Left colon (tissue), 2 donors: ENCODE measurements at regions not wholly inside any gene's neighbourhood (a gene's known extent, or its start where the extent isn't known, plus 50 kb on each side); places are given as distances from the start of the nearest gene placed in this dataset.

Source experiments
- ATAC-seq: fragments of 200-7000 bp; cut with Tn5 transposase; one replicate; pipeline ENCODE4 v1.9.1; 2020; ENCODE audit warnings: mild to moderate bottlenecking, moderate library complexity
- DNase-seq, 2 donors: peaks; one replicate each; pipeline ENCODE4 v3.0.0-alpha.2; 2020
- intact Hi-C, 2 donors: fragments of 100-400 bp; cut with DNase I in 1 of 2; cut with micrococcal nuclease in 1 of 2; formaldehyde crosslinking; loops; one replicate each; pipeline versions ENCODE4 v1.11.2 to v1.14.0; 2022; cut with DNase I, micrococcal nuclease
- donor health status: DM: no; HTN: no; CAD: no.
- donor health status: DM: yes; HTN: yes; CAD: no.

DNA sequence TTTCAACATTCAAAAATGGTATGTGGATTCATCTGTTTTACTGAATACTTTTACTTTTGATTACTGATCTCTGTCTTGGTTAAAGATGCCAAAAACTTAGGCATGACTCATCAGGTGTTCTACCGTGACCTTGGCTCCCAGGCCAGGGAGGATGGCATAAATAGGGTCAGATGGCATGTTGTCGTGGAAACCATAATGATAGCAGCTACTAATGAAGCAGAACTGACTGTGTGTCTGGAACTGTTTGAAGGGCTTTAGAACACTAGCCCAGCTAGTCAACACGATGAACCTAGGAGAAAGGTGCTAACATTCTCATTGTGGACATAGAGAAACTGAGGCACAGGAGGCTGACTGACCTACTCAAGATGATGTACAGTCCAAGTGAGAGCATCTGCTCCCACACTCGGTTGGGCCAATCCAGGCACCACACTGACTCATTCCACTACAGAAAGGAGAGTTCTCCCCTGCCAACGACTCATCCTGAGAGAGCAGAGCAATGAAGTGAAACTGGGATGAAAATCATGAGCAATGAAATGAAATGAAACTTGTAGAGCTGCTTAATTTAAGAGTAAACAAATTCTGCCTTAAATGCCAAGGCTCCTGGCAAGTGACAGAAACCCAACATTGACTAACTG lies 116.0 kb downstream of the TENT4A start:
- intact Hi-C loops = loop anchor here in 1 of 2 donors (10.0 kb wide), 1 partner anchor 556 kb away; no protein-coding TSS in a partner anchor
- DNase-seq = no peak
- ATAC-seq = no peak

DNA sequence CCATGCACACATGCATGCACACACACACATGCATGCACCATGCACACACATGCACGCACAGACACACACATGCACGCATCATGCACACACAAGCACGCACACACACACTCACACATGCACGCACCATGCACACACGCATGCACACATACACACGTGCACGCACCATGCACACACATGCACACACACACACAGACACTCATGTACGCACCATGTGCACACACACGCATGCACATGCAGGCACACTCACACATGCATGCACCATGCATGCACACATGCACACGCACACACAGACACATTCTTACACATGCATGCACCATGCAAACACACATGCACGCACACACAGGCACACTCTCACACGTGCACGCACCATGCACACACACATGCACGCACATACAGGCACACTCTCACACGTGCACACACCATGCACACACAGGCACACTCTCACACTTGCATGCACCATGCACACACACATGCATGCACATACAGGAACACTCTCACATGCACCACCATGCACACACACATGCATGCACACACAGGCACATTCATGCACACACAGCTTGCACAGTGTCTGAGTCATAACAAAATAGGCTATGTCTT lies 117.5 kb downstream of the TENT4A start:
- DNase-seq (no peak), ATAC-seq (no peak)
- intact Hi-C loops = no loop called here

DNA sequence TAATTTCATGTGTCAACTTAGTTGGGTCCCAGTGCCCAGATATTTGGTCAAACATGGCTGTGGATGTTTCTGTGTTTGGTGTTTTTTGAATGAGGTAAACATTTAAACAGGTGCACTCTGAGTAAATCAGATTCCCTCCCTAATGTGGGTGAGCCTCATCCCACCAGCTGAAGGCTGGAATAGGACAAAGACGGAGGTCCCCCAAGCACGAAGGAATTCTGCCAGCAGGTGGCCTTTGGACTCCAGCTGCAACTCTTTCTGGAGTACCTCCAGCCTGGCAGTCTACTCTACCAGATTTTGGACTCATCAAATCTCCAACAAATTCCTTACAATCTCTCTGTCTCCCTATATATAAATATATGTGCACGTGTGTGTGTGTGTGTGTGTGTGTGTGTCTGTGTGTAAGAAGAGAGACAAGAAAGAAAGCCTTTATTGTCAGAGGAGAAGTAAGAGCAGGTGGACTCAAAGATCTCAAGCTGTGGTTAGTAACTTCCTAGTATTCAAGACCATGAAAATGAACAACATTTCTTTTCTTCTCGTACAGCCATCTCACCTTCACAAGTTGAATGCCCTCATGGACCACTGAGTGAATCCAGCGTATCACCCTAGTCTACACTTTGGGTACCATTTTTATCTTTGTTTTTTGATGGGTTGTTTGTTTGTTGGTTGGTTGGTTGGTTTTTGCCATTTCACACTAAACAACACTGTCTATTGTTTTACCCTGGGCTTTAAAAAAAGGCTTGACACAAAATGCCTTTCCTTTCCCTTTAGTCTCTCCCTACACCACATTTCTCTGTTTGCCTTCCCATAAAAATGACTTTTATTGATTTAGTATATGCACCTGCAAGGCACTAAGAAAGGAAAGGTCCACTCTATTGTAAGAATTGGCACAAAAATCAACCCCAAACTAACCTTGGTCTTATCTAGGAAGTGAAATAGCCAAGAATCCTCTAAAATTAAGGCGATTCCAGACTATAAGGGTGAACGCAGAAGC lies 118.7 kb downstream of the TENT4A start:
- intact Hi-C loops = no loop called here
- peak; percentile 75 for ATAC-seq

DNA sequence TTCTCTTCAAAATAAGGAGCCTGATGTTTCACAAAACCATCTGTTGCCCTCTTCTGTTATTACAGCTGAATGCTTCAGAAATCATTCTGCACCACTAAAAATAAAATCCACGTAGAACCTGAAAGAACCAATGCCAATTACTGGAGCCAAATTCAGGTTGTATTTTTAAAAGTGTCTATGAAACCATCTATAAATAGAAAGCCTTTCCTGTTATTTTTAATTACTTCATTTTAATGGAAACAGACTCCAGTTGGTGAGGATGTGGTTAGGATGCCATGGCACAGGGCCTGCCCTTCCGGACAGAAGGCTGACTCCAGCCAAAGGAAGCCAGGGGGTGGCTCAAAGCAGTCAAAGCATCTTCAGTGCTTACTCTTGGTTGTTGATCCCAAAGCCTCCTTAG lies 119.8 kb downstream of the TENT4A start:
- ATAC-seq = no peak
- DNase-seq = no peak
- intact Hi-C loops = no loop called here

More for the DNA sequence above, 118.7 kb downstream of the TENT4A start:
- no peak for DNase-seq

DNA sequence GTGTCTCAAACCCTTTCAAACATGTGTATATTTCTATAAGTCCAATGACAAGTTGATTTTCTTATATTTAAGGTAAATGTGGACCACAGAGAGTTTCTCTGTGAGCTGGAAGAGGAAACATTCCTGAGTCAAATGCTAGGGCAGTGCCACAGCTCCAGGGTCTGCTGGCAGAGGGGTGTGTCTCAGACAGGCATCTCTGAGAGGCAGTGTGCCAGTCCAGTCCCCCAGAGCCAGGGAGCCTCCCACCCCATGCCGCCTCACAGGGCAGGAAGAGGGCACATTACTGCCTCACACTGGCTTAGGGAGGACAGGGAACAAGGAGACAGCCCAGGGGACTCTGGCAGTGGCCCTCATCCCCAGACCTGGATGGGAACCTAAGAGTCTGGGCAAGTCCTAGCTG lies 120.2 kb downstream of the TENT4A start:
- intact Hi-C loops = no loop called here
- ATAC-seq (no peak), DNase-seq (no peak)

DNA sequence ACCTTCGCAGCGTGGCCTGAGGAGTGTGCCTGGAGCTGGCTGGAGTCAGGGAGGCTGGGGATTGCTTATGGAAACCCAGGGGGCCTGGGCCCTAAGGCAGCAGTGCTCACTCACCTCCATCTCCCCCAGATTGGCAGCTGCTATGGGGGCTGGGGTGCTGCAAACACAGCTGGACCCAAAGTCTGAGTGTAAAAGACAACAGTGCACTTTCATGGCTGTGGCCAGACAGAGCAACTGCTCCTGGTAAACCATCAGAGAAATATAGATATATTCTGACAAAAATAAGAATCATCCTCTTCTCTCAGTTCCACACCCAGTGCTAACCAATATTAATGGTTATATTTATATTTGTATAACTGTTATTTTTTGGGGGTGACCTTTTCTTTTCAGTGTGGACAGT lies 123.9 kb downstream of the TENT4A start:
- DNase-seq (no peak), ATAC-seq (no peak)
- intact Hi-C loops = no loop called here

DNA sequence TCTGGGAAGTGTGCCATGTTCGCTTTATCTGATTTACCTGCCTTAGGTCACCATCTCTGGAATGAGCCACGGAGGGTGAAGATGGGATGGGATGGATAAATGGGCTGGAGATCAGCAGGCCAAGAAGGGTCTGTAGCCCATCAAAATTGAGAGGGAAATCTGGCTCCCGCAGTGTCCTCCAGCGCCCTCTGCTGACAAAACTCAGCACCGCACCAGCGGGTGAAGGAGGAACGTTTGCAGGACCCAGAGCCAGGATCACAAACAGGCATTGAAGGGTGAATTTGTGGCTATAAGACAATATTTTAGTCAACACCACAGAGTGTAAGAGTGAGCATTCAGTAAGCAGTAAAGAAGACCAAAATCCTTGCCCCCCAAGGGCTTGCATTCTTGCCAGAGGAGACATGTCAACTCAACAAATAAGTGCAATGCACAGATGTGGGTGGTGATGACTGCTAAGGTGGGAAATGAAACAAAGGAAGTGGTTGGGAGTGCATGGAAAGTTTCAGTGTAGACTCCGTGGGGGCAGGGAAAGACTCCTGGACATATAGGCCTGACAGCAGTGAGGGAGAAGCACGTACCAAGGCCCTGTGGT lies 124.4 kb downstream of the TENT4A start:
- intact Hi-C loops = no loop called here
- DNase-seq = no peak
- no peak for ATAC-seq

DNA sequence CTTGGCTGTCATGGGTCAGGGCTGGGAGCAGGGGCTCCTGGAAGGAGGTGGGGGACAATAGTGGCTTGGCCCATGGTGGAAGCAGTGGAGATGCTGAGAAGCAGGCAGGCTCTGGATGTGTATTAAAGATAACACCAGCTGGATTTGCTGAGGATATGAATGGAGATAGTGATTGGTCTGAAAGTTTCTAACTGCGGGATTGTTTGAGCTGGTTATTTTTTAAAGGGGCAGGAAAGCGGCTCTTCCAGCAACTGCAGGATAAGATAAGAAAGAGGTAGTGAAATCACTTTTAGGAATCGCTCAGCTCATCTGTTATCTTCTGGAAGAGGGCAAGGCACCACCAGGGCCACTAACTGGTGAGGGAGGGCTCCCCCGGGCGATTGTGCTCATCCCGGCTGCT lies 125.5 kb downstream of the TENT4A start:
- intact Hi-C loops = no loop called here
- DNase-seq (no peak), ATAC-seq (no peak)

DNA sequence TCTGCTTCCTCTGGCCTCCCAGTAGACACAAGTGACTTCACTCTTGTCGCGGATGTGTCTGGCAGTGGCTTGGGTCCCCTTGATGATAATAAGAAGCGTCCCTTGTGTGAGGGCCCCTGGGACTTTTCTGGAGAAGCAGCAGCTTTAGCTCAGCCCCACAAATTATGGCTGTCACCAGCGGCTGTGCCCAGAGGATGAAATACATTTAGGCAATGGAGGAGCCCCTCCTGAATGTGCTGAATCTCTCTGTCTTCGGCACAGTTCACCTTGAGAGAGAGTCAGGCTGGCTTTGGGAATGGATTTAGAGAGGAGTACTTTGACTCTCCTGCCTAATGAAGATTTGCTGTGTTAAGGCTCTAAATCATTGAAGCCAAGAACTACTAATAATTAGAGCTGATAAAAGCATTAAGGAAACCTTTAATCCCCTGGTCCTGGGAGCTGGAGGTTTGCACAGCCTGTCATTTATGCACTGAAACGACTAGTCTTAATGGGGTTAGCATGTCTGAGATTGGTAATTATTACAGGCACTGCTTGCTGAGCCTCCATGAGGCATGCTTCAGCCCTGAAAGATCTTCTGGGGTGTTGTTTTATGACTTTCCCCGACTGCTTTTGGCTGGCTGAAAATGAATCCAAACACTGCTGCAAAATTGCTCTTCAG lies 127.0 kb downstream of the TENT4A start:
- no peak for ATAC-seq
- no peak for DNase-seq
- intact Hi-C loops = no loop called here

DNA sequence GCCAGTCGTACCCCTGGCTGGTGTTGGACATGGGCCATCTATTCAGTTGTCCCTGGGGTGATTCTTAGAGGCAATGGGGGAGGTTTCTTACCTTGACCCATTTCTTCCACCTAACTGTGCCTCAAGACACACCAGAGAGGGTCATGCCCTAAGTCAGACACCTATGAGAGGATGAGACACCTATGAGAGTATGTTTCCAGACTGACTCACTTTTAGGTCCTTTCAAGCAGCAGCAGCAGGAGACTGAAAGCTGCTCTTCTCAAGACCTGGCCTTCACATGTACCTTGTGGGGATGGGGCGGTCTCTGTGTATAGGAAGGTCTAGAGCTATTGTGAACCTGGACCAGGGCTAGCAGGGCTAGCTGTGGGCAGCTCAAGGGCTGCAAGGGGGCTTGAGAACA lies 130.1 kb downstream of the TENT4A start:
- intact Hi-C loops = no loop called here
- ATAC-seq (no peak), DNase-seq (no peak)

DNA sequence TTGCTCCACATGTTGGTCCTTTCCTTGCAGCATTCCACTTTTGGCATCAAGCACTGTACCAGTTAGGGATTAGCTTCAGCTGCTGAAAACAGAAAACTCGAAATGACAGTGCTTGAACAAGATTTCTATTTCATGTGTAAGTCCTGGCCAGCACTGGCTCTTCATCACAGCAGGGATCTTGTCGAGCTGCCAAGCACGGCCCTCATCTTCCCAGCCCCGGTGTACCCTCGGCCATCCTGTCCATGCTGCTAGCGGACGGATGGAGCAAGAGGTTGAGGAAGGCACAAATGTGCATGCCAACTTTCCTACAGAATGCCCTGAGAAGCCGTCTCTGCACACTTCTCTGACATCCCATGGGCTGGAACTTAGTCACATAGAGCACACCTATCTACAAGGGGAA lies 130.6 kb downstream of the TENT4A start:
- ATAC-seq (no peak), DNase-seq (no peak)
- intact Hi-C loops = no loop called here

DNA sequence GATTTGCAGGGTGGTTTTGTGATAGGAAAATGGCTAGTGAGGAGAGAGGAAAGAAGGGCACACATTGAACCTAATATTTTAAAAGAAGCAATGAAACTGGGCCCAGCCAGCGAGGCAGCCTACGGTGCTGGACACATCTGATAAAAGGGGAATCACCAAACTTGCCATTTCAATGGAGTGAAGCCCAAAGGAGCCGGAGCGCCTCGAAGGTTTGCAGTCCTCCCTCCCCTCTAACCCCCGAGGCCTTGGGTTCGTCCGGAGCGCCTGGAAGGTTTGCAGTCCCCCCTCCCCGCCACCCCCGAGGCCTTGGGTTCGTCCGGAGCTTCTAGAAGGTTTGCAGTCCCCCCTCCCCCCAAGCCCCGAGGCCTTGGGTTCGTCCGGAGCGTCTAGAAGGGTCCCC lies 132.6 kb downstream of the TENT4A start:
- DNase-seq (no peak), ATAC-seq (no peak)
- intact Hi-C loops = no loop called here

DNA sequence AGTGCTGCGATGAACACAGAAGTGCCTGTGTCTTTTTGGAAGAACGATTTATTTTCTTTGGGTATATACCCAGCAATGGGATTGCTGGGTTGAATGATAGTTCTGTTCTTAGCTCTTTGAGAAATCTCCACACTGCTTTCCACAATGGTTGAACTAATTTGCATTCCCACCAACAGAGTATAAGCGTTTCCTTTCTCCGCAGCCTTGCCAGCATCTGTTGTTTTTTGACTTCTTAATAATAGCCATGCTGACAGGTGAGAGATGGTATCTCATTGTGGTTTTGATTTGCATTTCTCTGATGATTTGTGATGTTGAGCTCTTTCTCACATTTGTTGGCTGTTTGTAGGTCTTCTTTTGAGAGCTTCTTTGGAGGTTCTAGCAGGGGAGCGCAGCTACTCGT lies 134.6 kb downstream of the TENT4A start:
- ATAC-seq = no peak
- no peak for DNase-seq
- intact Hi-C loops = no loop called here

DNA sequence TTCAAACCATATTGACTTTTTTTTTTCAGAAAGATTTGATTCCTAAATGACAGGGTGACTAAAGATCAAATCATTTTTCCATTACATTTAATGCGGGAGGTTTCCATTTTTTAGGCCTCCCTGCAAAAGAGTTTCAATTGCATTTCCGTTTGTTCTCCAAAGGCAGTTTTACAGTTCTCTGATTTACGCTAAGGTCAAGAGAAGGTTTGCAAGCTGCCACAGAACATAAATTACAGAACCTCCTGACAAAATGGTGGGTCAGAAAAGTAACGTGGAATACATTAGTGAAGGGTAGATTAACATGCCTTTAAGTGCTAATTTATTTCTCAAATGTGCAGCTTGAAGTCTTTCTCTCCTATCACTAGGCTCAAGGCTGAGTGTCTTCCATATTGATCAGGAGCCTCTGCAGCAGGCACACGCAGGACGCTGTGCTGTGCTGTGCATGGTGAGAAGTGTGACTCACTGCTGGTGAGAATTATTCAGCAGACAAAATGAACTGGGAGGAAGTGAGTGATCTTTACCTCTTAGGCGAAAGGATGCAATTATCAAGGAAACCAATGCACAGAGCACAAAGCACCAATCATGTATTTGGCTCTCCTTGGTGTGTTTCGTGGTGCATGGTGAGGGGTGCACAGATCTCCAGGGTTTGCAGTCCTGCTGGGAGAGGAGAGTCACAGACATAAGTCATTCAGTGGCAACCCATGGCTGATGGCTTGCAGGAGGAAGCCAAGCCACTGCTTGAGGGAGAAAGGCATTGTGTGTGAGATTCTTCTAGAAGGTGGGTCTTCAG lies 136.3 kb downstream of the TENT4A start:
- DNase-seq (no peak), ATAC-seq (no peak)
- intact Hi-C loops = no loop called here

DNA sequence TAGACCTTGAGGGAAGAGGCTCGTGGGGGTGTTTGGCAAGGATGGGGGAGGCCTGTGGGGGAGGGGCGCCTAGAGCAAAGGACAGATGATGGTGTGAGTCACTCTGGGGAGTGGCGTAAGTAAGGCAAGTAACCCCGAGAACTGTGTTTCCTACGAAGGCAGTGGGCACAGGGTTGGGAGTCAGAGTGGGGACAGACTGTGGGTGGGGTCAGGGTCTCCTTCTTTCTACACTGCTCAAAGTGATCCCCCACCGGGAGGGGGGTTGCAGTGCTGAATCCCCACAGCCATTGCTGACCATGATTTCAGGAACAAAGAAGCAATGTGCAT lies 136.8 kb downstream of the TENT4A start:
- no peak for ATAC-seq

DNA sequence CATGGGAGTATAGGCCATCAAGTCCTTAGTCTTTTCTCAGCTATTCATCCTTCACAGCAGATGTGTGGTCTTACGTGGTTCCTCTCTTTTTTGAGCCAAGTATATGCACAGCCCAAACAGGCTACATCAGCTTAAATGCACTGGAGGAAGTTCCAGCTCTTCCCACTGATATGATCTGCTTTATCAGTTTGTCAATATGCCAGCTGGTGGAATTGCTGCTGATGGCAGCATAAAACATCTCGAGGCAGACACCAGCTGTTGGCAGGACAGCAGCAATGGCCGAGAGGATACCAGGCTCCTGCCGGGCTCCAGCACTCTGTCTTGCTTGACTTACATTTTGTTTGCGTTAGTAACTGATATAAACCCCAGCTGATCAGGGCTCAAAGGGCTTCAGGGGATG lies 143.4 kb downstream of the TENT4A start:
- peak in 1 of 2 donors; percentile 32 for DNase-seq
- intact Hi-C loops = no loop called here
- peak; percentile 93 for ATAC-seq

More for the DNA sequence above, 136.8 kb downstream of the TENT4A start:
- intact Hi-C loops = no loop called here
- no peak for DNase-seq

DNA sequence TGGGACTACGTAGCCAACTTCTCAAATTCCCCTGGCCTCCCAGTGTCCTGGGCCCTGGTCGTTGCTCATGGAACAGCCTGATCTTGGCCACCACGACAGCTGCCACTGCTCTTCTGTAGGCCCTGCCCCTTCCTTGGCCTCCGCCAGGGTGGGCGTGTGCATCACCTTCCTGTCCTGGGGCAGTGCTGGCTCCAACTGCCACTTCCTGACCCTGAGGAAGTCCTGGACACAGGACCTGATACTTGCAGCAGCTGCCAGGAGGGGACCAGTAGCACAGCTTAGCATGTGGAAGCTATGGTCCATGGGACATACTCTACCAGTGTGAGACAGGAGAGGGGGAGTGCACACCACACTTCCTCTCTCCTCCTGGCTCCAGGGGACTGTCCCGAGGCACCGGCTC lies 145.2 kb downstream of the TENT4A start:
- intact Hi-C loops = no loop called here
- ATAC-seq (no peak), DNase-seq (no peak)

DNA sequence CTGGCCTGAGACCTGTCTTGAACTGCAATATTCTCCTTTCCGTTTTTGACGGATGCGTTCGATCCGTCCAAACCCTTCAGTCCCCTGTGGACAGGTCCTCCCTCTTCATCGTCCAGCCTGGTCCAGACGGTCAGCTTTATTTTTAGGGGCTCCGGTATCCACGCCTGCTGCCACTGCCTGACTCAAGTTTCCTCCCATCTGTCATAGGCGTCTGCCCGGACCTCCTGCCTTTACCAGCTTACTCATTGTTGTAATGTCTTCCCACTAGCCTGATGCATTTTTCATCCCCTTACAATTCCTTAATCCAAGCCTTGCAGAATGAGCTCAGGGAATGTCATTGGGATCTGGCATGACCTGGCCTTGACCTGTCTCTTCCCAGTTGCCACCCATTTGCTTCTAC lies 145.8 kb downstream of the TENT4A start:
- ATAC-seq (no peak), DNase-seq (no peak)
- intact Hi-C loops = no loop called here
